Prostate gland (tissue), 2 donors: ENCODE measurements at regions not wholly inside any gene's neighbourhood (a gene's known extent, or its start where the extent isn't known, plus 50 kb on each side); places are given as distances from the start of the nearest gene placed in this dataset.

Experiments
- CTCF ChIP-seq, 4 experiments: fragments of 200-600 bp in 2 of 4; fragments of 450-650 bp in 2 of 4; sonication (generic) in 2 of 4; IDR thresholded peaks; 1 replicate in 3 of 4; 2 replicates in 1 of 4; pipeline ENCODE4 v1.5.1; 2016 to 2019; ENCODE audit warnings: antibody characterized with exemption in 4 of 4, mild to moderate bottlenecking in 2 of 4, moderate library complexity in 2 of 4
- POLR2A ChIP-seq: fragments of 450-650 bp; IDR thresholded peaks from one replicate; pipeline ENCODE4 v1.6.1; 2016; ENCODE audit warnings: antibody characterized with exemption, mild to moderate bottlenecking
- POLR2AphosphoS5 ChIP-seq: sonication (generic); formaldehyde crosslinking; IDR thresholded peaks from one replicate; pipeline ENCODE4 v1.6.1; 2017; ENCODE audit warnings: antibody characterized with exemption

DNA sequence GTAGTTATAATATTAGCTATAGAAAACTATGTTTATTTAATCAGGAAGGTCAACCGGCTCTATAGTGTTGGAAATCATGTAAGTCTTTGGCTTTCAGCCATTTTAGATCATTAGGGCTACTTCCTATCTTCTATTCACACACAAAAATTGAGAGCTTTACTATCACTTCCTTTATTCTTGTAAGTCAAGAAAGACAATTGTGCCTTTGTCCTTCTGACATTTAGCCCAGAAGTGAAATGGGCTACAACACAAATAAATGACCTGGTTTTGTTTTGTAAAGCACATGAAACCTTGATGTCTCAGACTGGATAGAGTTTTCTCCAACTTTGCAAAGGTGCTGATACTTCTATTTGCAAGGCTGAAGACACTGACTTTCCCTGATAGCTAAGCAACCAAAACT, 122.4 kb upstream of the ACSL4 start:
- TF ChIP-seq POLR2A, result no peak
- no peak for TF ChIP-seq CTCF (IDR thresholded peaks at IDR 0.05)
- no peak for TF ChIP-seq POLR2AphosphoS5
